Tibial nerve (tissue), 4 donors: ENCODE measurements at regions not wholly inside any gene's neighbourhood (a gene's known extent, or its start where the extent isn't known, plus 50 kb on each side); places are given as distances from the start of the nearest gene placed in this dataset.

ENCODE experiments used
- CTCF ChIP-seq, 5 experiments: fragments of 200-600 bp in 3 of 5; fragments of 450-650 bp in 2 of 5; sonication (generic) in 3 of 5; IDR thresholded peaks; one replicate each; pipeline ENCODE4 v1.5.1; 2016 to 2019; ENCODE audit warnings: antibody characterized with exemption in 5 of 5, mild to moderate bottlenecking in 3 of 5, moderate library complexity in 2 of 5
- EP300 ChIP-seq, 2 donors: sonication (generic); formaldehyde crosslinking; IDR thresholded peaks; one replicate each; pipeline ENCODE4 v1.6.1; 2017; ENCODE audit warnings: antibody characterized with exemption in 2 of 2, mild to moderate bottlenecking in 1 of 2
- POLR2A ChIP-seq, 2 donors: fragments of 450-650 bp; IDR thresholded peaks; one replicate each; pipeline ENCODE4 v1.6.1; 2017; ENCODE audit warnings: antibody characterized with exemption in 2 of 2, mild to moderate bottlenecking in 2 of 2, moderate library complexity in 2 of 2

DNA sequence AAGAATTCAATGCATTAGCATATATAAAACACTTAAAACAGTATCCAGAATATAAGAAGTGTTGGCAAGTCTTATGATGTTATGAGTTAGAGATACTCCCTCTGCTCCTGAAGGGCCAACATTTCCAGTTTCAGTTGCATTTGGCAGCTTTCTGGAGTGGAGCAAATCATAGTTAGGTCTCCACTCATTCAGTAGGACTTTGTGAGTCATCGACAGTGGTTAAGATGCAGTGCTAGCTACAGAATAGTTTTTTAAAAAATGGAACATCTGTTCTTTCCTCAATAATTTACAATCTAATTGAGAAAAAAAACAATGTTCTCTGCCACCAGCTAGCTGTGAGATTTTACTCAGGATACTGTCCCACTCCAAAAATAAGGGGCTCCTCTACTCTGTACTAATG, 389.1 kb downstream of the HLX start:
- TF ChIP-seq POLR2A (IDR thresholded peaks at IDR 0.05) (no peak), CTCF (IDR thresholded peaks at IDR 0.05) (no peak), EP300 (IDR thresholded peaks at IDR 0.05) (no peak)
